Hypothalamus (tissue), 51 donors: ENCODE measurements at regions not wholly inside any gene's neighbourhood (a gene's known extent, or its start where the extent isn't known, plus 50 kb on each side); places are given as distances from the start of the nearest gene placed in this dataset.

Source experiments
- DNase-seq, 51 donors: peaks; one replicate each; lab custom pipeline; 2025; lab: John Stamatoyannopoulos, UW

- no peak for DNase-seq
Measured at GRCh38 chr3:161156936-161157335, 51.8 kb upstream of the B3GALNT1 start.

DNA sequence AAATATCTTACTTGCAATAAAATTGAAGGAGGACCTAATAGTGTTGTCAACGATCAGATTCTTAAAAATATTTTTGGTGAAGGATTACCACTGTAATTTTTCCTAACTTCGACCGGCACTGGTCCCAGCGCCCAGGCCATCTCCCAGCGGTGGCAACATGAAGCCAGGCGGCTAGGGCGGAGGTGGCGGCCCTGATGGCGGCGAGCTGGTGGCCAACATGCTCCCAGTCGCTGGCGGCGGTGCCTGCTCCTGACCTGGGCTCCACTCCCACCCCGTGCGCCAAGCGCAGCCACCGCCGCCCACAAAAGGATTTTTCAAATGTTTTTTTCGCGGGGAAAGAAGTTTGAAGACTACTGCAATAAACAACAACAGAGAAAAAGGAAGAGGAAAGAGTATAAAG, 56.5 kb upstream of the B3GALNT1 start:
- DNase-seq = no peak

- no peak for DNase-seq
Measured at GRCh38 chr3:161163297-161163696, 57.8 kb upstream of the NMD3 start.

DNA sequence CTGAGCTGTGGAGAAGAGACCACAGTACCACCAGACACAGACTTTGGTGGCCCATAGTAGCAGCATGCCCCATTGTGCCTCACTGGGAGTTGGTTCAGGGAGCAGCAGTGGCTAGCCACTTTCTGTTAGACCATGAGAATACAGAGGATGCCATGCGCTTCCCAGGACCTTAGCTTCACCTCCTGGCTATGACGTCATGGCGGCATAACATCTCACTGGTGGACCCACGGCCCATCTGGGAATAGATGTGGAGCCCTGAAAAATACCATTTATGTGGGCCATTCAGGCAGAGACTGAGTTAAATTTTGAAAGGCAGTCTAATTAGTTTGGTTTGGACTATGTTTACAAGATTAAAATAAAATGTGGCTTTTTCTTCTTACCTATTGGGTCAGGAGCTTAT, 55.1 kb upstream of the NMD3 start:
- DNase-seq = no peak

GRCh38 chr3:161171113-161171512, 50.0 kb upstream of the NMD3 start:
- DNase-seq = peak in 2 of 51 donors; percentile 15 to 19
